ENCODE measurements at regions not wholly inside any gene's neighbourhood (a gene's known extent, or its start where the extent isn't known, plus 50 kb on each side); places are given as distances from the start of the nearest gene placed in this dataset.
"Not testable (repeated sequence)": the region's sequence is repeated elsewhere in the genome, so short reads cannot be mapped to it uniquely, and the experiment has no call there.

DNA sequence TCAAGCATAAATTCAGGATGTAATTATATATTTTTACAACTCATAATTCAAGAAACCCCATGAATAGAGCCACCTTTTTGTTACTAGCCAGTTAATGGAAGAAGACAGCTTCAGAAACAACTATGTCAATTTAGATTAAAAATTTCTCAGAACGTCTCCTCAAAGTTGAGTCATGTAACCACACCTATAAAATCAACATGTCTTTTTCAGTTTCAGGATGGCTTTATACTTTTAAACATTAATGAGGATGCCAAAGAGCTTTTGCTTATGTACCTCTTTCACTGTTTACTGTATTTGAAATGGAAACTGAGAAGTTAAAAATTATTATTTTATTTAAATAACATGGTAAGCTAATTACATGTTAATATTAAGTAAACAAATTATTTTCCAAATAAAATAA lies 280.1 kb downstream of the PTH2R start:
- no peak for DNase-seq (ENCODE audit: low spot score)

DNA sequence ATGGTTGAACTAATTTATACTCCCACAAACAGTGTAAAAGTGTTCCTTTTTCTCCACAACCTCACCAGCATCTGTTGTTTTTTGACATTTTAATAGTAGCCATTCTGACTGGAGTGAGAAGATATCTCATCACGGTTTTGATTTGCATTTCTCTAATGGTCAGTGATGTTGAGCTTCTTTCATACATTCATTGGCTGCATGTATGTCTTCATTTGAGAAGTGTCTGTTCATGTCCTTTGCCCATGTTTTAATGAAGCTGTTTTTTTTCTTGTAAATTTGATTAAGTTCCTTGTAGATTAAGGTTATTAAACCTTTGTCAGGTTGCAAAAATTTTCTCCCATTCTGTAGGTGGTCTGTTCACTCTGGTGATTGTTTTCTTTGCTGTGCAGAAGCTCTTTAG lies 281.1 kb downstream of the PTH2R start:
- DNase-seq (ENCODE audit: low spot score): not testable (repeated sequence)

DNA sequence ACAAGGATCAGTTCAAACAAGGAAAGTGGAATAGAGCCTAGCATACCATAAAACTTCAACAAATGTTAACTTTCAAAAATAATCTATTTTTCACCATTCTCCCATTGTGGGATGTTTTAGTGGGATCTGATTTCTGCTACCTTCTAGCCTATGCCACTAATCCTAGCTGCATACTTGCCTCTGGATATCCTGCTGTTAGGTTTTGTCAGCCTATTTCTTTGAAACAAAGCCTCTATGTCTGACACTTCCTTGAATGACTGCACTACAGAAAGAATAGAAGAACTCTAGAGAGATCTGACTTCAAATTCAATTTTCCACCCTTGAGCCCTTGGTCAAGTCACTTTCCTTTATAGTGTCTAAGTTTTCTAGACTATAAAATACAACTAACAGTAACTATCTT lies 291.5 kb downstream of the PTH2R start:
- no peak for DNase-seq (ENCODE audit: low spot score)

DNA sequence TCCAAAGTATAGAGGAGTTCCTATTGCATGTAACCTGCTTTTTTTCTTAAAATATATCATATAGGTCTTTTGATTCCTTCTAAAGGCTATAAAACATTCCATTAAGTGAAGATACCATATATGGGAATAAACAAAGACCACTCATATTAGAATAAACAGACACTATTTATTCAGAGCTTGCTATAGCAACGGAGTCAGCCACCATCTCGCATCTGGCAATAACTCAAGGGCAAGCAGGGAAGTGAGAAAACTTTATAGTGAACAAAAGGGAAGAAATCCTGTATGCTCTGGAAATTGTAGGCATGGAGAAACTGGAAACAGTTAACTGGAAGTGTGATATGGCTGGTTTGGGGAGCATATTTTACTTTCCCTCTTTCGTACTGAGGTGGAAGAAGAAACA lies 301.9 kb downstream of the PTH2R start:
- DNase-seq (ENCODE audit: low spot score): no peak

DNA sequence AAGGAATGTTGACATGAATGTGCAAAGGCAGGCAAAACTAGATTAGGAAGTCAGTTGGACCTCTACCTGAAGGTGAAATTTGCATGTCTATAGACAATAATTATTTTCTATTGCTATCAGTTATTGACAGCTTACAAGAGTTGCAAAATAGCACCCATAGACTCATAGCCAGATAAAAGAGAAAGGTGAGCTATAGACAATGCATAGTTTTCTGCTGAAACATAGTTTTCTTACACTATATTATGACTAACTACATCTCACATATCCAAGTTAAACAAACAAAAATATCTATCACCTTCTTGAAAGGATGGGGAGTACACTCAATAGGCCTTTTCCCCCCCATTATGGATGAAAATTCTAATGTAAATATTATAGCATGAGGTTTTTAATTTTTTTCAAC lies 305.0 kb downstream of the PTH2R start:
- no peak for DNase-seq (ENCODE audit: low spot score)

DNA sequence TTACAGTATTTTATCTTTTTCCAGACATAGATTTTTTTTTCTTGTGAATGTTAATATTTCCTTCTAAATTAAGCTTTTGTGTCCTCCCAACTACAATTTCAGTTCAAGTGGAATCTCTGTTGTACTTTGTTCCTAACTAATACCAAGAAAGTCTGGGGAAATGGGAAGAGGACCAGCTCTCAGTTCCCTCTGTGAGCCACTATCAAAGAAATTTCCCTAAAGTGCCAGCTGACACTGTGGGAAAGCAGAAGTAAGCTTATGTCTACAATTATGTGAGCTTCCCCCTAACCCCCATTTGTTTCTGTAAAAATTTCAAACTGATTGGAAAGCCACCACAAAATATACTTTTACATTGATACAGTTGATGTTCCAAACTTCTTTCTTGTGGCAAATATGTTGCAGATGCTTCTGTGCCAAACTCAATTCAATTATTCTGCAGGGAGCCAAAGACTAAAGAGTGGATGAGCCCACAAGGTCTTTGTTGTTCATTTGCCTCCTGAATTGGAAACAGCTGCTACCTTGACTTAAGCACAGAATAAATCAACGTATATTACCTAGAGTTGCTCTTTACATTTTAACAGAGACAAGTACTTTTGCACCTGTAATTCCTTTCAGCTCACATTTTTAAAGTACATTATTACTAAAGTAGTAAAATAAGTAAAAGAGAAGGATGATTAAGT lies 306.6 kb downstream of the PTH2R start:
- DNase-seq (ENCODE audit: low spot score): no peak

DNA sequence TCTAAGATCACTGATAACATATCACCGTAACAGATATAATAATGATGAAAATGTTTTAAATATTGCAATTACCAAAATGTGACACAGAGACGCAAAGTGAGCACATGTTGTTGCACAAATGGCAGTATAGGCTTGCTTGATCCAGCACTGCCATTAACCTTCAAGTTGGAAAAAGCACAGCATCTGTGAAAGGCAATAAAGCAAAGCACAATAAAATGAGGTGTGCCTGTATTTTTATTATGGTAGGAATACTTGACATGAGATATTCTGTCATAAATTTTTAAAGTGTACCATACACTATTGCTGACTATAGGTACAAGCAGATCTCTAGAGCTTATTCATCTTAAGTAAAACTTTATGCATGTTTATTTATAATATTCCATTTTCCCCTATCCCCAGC lies 312.2 kb downstream of the PTH2R start:
- no peak for DNase-seq (ENCODE audit: low spot score)

DNA sequence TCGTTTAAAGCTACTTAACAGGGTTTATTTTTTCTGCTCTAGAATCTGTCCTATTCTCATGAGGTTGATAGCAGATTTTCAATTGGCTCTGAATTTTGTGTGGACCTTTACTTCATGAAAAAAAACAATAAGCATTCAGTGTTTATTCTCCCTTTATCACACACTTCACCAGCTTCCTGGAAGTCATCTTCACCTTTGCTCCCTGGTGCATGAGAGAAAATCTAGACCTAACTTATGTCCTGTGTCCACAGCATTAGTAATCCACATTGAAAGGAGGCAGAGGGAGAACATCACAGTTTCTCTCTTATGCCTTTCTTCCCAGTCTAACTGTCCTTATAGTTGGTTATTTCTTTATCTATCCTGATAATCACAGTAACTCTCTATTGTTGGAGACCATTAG lies 316.1 kb downstream of the PTH2R start:
- DNase-seq (ENCODE audit: low spot score): no peak

DNA sequence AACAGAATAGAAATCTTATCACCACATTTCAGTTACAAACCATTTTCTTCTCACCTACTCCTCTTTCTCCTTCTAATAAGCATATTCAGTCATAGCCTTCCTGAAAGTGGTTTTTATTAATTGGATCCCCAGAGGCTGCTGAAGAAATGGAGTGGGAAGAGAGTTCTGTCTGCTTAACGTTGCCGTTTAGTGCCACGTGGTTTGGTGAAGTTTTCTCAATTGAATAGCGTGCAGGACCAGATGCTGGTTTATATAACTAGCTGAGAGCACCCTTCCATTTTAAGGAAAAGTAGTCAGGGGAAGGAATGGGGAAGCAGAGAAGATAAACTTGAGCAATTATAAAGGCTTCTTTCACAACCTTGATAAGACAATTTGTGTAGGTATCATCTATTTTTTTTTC lies 318.7 kb downstream of the PTH2R start:
- no peak for DNase-seq (ENCODE audit: low spot score)

DNA sequence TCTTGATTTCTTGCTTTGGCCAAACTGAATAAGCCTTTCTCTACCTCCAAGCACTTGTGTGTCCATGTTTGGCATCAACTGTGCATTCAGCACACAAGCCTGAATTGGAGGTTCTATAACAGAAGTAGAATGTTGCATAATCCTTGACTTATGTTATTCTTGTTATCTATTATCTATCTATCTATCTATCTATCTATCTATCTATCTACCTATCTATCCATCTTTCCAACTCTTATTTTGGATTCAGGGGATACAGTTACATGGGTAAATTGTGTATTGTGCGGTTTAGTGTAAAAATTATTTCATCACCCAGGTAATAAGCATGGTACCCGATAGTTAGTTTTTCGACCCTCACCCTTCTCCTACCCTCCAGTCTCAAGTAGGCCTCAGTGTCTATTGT lies 319.6 kb downstream of the PTH2R start:
- DNase-seq (ENCODE audit: low spot score): no peak

DNA sequence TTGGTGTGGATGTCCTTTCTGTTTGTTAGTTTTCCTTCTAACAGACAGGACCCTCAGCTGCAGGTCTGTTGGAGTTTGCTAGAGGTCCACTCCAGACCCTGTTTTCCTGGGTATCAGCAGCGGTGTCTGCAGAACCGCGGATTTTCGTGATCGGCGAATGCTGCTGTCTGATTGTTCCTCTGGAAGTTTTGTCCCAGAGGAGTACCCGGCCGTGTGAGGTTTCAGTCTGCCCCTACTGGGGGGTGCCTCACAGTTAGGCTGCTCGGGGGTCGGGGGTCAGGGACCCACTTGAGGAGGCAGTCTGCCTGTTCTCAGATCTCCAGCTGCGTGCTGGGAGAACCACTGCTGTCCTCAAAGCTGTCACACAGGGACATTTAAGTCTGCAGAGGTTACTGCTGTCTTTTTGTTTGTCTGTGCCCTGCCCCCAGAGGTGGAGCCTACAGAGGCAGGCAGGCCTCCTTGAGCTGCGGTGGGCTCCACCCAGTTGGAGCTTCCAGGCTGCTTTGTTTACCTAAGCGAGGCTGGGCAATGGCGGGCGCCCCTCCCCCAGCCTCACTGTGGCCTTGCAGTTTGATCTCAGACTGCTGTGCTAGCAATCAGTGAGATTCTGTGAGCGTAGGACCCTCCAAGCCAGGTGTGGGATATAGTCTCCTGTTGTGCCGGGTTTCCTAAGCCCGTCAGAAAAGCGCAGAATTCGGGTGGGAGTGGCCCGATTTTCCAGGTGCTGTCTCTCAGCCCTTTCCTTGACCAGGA lies 345.2 kb downstream of the PTH2R start:
- DNase-seq (ENCODE audit: low spot score): not testable (repeated sequence)

DNA sequence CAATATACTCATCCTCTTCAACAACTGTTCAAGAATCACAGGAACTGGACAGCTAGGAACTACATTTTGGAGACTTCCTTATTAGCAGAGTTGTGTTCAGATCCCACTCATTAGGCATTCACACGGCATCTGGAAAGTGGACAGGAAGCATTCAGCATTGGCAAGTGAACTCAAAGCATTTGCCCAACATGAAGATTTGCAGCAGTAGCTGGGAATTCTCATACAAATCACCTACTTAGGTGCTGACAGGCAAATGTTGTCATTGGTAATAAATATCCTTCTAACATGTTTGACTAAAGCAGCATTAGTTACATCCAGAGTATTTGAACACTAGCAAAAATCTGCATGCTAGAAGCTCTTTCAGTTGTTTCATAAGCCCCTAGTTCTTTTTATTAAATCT lies 350.8 kb downstream of the PTH2R start:
- no peak for DNase-seq (ENCODE audit: low spot score)

DNA sequence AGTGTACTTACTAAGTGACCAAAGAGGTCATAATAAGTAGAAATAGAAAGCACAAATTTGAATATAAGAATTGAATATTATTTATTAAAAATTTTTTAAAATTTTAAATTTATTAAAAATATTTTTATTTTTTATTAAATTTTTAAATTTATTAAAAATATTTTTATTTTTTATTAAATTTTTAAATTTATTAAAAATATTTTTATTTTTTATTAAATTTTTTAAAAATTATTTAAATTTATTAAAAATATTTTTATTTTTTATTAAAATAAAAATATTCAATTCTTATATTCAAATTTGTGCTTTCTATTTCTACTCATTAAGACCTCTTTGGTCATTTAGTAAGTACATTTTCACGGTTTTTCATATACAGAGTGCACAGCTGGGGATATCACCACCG lies 366.5 kb downstream of the PTH2R start:
- not testable (repeated sequence) for DNase-seq (ENCODE audit: low spot score)

DNA sequence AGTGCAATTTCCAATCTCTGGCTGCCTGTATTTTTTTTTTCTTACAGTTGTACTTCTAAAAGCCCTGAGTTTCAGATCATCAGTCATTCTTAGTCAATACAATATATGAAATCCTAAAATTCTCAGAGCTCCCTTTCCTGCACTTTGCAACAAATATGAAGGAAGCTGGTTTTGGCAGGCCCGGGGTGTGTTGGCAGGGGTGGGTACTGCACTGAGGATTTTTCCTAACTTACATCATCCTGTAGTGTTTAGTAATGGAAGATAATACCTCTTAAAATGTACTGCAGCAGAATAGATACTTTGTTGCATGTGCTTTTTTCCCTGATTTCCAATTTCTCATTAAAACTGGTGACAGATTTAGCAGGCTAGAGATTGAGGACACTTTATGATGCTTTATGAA lies 374.6 kb downstream of the PTH2R start:
- DNase-seq (ENCODE audit: low spot score): no peak

DNA sequence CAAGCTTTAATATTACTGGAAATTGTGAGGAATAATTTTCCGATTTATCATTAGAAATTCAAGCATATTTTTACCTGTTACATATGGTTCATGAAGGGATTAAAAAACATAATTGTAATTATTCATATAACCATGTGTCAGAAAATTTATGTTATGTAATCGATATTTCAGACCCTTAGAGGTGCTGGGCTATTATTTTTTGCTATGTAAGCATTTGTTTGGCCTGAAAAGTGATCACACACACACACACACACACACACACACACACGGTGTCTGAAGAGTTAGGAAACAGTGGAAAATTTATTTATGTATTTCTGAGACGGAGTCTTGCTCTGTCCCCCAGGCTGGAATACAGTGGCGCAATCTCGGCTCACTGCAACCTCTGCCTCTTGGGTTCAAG lies 375.5 kb downstream of the PTH2R start:
- no peak for DNase-seq (ENCODE audit: low spot score)

DNA sequence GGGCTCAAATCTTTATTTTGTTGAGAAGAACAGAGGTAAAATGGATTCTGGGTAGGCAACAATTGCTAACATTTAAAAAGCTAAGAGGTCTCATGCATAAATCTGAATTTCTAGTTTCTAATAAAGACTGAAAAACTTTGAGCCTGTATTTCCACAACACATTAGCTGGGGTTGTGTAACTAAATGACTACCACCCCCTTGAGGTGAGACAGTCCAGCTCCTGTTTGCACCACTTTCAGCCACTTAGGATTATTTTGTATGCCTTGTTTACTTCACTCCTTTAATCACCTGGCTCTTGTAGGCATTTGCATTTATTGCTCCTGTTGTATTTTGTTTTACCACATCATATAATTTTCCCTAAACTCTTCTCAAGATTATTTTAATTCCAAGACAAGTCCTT lies 376.6 kb downstream of the PTH2R start:
- no peak for DNase-seq (ENCODE audit: low spot score)

DNA sequence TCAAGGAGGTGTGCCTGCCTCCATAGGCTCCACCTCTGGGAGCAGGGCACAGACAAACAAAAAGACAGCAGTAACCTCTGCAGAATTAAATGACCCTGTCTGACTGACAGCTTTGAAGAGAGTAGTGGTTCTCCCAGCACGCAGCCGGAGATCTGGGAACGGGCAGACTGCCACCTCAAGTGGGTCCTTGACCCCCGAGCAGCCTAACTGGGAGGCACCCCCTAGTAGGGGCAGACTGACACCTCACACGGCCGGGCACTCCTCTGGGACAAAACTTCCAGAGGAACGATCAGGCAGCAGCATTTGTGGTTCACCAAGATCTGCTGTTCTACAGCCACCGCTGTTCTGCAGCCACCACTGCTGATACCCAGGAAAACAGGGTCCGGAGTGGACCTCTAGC lies 378.2 kb downstream of the PTH2R start:
- not testable (repeated sequence) for DNase-seq (ENCODE audit: low spot score)

DNA sequence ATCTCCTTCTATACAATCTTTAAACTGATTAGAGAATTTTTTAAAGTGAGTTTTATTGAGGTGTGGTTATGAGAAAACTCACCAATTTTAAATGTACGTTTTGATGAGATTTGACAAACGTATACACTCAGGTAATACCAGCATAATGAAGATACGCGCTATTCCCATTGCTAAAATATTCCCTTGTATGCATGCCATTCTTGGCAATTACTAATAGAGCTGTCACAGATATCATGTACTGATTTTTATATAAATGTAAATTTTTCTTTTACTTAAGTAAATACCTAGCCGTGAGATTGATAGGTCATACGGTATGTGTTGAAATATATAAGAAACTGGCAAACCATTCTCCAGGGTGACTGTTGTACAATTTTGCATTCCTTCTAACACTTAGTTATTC lies 384.7 kb downstream of the PTH2R start:
- DNase-seq (ENCODE audit: low spot score): no peak

DNA sequence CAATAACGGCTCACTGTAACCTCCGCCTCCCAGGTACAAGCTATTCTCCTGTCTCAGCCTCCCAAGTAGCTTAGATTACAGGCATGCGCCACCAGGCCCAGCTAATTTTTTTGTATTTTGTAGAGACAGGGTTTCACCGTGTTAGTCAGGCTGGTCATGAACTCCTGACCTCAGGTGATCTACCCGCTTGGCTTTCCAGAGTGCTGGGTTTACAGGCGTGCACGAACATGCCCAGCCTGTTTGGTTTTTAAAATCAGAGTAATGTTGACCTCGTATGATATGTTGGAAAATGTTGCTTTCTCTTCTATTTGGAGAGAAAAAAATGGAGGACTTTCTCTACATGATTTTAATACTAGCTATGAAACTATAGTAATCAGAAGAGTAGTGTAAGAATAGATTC lies 386.2 kb downstream of the PTH2R start:
- DNase-seq (ENCODE audit: low spot score): no peak

DNA sequence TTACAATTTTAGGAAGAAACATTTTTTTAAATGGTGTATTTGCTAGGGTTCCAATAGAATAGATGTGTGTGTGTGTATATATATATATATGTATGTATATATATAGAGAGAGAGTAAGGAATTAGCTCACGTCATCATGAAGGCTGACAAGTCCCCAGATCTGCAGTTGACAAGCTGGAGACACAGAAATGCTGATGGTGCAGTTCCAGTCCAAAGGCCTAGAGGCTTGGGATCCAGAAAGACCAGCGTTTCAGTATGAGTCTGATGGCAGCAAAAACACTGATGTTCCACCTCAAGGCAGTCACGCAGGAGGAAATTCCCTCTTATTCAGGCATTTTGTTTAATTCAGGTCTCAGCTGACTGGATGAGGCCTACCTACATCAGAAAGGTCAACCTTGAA lies 386.8 kb downstream of the PTH2R start:
- DNase-seq (ENCODE audit: low spot score): no peak

DNA sequence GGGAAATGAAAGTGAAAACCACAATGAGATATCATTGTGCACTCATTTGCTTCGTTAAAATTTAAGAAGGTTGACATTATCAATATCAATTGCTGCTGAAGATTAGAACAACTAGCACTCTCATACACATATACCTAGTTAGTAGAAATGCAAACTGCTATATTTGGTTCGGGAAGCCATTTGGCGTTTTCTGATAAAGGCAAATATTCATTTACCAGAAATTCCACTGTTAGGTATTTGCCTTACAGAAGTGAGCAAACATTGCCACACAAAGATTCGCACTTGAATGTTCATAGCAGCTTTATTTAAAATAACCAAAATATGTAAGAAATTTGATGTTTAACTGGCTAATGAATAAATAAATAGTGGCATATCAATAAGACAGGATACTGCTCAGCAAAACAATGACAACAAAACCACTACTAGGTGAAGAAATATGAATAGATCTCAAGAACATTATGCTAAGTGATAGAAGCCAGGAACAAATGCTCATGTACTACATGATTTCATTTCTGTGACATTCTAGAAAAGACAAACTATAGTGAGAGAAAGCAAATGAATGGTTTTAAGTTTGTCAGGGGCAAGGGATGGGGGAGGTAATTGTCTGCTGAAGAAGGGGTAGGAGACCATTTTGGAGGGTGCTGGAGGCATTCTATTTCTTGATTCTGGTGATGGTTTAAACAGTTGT lies 387.8 kb downstream of the PTH2R start:
- no peak for DNase-seq (ENCODE audit: low spot score)

DNA sequence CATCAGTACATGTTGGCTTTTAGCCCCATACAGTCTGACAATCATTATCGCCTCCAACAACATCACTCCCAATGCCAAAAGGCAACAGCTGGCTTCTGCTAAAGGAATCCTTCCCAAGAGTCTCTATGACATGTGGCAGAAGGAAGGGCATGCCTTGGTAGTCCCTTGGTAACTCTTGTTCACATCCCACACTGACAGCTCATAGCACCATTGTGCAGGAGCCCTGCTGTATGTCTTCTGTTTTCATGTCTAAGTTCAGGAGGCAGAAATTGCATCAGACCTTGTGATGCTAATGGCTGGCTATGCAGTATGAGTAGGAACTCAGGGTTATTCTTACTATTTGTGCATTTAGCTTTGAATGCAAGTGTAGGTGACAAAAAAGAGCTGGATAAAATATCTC lies 392.1 kb downstream of the PTH2R start:
- no peak for DNase-seq (ENCODE audit: low spot score)

DNA sequence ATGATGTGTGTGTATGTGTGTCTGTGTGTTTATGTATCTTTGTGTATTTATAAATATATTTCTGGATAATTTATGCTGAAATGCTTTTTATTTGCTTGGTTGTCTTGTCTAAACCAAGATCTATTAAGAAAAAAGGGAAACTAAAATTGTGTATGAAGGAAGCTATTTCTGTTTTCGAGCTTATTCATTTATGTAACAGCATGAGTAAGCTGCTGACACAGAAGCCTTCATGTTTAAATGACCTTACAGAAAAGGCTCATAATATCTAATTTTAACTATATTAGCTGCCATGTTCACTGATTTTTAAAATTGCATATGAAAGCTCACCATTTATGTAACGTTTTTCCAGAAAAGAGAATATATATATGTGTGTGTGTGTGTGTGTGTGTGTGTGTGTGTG lies 392.8 kb downstream of the PTH2R start:
- no peak for DNase-seq (ENCODE audit: low spot score)
